GM18498 (cell line): ENCODE measurements at regions not wholly inside any gene's neighbourhood (a gene's known extent, or its start where the extent isn't known, plus 50 kb on each side); places are given as distances from the start of the nearest gene placed in this dataset.
"Not testable (repeated sequence)": the region's sequence is repeated elsewhere in the genome, so short reads cannot be mapped to it uniquely, and the experiment has no call there.

Experiments used
- ATAC-seq: cut with Tn5 transposase; IDR thresholded peaks from one replicate; pipeline ENCODE4 v1.9.1; 2021; ENCODE audit warnings: mild to moderate bottlenecking, moderate library complexity; ENCODE audit not compliant: unreplicated experiment

DNA sequence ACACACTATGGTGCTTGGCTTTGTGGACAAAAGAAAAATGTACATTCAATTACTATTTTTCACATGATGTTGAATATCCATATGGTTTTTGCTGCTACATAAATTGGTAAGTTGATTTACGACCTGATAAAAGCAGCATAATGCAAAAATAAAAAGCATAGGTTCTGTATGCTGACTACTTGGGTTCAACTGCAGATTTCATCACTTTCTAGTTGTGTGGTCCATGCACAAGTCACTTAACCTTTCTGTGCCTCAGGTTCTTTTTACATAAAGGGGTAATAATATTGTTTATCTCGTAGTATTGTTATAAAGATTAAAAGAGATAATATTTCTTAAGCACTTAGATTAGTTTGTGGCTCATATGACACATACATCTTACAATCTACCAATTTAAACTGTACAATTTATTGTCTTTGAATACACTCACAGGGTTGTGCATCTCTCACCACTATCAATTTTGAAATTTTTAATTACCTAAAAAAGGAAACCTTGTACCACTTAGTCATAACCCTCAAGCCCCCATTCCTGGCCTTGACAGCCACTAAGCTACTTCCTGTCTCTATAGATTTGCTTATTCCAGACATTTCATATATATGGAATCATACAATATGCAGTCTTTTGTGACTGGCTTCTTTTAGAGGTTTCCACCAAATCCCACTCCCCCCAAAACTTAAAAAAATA lies 1443.9 kb downstream of the SUCLG1 start:
- ATAC-seq: no peak

DNA sequence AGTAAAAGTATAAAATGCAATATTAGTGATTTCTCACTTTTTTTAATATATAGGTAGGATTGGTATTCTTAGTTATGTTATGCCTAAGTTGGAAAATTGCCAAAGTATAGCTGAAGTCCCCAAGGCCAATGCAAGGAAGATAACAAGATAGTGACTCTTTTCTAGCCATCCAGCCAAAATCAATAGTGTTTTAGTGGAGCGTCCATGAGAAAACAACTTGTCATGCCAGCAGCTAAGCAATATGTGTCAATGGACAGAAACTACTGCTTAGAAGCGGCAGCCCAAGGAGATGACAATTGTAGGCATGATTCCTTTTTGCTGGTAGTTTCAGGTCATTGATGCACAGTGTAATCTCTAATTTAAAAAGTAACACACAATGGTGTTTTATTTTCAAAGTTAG lies 1444.6 kb downstream of the SUCLG1 start:
- no peak for ATAC-seq

DNA sequence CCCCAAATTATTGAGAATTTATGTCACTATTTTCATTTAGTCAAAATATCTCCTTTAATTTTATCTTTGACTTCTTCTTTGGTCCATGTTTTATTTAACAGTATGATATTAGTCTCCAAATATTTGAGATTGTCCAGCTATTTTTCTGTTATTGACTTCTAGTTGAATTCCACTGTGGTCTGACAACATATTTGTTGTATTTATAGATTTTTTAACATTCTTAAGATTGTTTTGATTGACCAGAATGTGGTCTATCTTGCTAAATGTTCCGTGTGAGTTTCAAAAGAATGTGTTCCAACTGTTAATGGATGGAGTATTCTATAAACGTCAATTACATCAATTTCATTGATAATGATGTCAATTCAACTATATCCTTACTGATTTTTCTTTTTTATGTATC lies 1452.1 kb downstream of the SUCLG1 start:
- no peak for ATAC-seq

DNA sequence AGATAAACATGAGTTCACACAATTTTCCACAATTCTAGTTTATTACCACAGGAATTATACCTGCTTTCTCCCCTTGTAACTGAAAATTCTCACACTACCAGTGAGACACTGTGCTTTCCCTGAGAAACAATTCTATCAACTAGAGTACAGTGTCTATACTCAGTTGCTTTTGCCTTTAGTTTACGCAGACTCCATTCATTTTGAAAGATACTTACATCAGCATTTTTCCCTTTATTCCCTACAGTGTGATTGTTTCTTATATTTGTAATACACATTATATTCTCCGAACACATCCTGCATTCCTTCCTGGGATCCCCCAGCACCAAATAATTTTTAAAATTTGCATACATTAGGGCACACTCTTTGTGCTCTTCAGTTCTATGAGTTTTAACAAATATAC lies 1455.5 kb downstream of the SUCLG1 start:
- ATAC-seq: no peak

DNA sequence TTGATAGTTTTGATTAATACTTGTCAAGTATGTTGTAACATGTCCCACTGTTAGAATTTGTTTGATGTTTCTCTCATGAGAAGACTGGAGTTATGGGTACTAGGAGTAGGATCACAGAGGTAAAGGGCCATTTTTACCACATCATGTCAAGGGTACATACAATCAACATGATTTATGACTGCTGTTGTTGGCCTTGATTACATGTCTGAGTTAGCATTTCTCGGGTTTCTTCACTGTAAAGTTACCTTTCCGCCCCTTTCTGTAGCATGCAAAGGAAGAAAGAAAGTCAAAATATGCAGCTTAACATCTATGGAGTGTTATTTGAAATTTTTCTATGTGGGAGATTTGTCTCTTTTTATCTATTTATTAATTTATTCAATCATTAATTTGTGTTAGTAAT lies 1456.4 kb downstream of the SUCLG1 start:
- no peak for ATAC-seq

DNA sequence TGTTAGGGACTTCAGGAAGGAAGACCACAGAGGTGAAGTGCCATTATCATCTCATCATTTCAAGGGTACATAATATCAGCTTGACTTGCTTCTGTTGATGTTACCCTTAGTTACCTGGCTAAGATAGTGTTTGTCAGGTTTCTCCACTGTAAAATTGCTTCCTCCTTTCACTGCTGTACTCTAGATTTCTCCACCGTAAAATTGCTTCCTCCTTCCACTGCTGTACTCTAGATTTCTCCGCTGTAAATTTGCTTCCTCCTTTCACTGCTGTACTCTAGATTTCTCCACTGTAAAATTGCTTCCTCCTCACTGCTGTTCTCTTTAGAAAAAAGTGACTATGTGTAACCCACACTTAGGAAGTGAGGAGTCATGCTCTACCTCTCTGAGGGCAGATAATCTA lies 1460.3 kb downstream of the SUCLG1 start:
- ATAC-seq: no peak

DNA sequence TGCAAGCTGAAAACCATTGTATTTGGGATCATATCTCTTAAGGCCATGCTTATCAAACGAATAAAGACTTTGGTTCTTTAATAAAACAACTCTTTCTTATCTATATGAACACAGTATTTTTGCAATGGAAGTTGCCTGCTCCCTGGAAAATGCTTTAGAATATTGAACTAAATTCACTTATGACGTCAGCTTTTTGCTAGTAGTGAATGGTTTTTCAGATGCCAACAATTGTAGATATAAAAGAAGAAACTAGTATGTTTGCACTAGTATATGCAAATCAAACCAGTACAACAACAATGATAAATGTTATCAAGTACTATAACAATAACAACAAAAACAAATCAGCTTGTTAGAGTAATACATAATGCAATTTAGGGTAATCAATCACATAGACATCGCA lies 1462.9 kb downstream of the SUCLG1 start:
- ATAC-seq: no peak

DNA sequence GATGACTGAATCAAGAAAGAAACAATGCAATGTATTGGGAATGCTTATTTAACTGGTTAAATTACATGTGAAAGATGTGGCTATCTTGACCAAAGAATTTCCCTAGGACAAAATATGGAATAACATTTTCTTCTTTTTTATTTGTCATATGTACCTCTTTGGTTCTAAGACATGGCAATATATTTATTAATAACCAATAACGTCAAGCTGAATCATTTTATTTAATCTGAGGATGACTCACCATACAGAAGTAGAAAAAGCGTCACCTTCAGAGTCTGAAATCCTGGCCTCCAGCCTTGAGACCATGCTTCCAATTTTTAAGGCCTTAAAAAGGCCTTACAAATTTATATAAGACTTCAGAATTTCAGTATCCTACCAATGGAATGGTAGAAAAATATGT lies 1464.9 kb downstream of the SUCLG1 start:
- no peak for ATAC-seq

DNA sequence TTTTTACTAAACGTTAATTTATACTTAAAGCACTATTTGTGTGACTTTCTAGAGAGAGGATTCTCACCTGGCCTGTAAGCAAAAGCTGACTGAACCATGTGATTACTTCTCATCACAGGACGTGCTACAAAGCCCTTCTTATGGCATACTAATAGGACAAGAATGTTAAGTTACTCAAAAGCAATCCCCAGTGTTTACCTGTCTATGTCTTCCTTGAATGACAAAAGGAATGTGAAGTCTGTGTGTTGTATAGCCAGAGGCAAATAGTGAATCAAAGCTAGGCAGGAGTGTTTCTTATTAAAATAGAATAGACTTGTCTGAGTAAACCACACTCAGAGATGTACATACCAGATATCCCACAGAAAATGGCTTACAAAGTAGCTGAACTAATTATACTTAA lies 1465.5 kb downstream of the SUCLG1 start:
- ATAC-seq: no peak

DNA sequence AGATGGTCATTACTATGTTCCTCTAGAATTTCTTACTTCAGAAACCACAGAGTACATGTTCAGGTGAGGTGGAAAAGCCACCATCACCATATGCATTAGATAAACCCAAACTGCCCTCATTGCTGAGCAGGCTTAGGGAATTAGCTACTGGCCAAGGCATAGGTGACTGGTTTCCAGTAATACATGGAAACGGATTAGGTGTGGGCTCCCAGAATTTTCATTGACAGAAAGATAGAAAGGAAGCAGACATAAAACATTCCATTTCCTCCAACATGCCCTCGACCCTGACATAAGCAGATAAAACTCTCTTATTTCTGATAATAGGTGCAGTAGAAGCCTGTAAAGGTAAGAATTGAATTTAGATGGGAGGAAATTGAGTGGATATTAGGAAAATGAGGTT lies 1466.1 kb downstream of the SUCLG1 start:
- no peak for ATAC-seq

DNA sequence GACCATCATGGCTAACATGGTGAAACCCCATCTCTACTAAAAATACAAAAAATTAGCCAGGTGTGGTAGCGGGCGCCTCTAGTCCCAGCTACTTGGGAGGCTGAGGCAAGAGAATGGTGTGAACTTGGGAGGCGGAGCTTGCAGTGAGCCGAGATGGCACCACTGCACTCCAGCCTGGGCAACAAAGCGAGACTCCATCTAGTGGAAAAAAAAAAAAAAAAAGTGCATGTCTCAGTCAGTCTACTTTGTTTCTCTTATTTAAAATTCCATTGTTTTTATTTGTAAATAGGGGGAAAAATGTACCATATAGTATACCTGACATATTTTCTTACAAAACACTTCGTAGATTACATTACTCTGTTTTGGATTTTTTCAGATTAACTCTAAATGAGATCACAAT lies 1471.4 kb downstream of the SUCLG1 start:
- not testable (repeated sequence) for ATAC-seq

DNA sequence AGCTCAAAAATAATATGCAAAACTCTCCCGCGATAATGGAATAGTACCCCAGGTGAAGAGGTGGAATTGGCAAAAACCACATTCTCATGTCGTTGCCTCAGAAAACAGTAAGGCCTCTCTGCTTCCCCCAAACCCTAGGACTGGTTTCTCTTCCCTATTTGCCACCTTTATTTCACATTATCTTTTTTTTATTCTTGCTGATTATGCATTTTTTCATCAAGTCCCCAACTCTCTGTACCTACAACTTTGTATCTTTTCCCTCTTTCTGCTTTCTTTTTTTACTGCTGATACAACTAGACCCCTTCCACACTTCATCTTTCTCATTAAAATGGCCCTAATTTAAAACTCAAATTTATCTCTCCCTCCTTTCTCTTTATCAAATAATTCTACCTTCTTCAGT lies 1472.2 kb downstream of the SUCLG1 start:
- no peak for ATAC-seq

DNA sequence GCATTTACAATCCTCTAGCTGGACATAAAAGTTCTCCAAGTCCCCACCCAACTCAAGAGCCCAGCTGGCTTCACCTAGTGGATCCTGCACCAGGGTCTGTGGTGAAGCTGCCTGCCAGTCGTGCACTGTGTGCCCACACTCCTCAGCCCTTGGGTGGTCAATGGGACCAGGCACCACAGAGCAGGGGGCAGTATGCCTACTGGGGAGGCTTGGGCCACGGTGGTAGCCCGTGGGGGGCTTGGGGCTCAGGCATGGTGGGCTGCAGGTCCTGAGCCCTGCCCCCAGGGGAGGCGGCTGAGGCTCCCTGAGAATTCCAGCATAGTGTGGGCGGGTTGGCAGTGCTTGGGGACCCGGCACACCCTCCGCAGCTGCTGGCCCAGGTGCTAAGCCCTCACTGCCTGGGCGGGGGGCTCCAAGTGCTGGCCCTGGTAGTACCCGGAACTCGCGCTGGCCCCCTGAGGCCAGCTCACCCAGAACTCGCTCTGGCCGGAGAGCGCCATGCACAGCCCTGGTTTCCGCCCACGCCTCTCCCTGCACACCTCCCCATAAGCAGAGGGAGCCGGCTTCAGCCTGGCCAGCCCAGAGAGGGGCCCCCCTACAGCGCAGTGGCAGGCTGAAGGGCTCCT lies 1473.4 kb downstream of the SUCLG1 start:
- ATAC-seq: no peak

DNA sequence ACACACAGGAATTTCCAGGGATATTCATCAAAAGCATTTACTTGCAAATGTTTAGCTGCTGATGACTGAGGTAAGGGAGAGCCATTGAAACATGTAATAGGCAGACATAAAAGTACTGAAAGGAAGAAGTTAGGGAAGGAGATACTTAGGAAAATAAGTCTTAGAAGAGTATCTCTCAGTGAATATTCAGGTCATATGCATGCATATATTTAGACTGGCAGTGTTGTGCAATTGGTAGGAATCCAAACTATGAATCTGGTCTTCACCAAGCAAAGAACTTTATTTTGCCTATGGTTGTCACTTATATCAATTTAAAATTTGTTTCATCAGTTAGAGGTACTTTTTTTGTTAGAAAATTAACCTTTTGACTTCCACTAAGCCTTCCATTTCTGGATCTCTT lies 1490.7 kb downstream of the SUCLG1 start:
- ATAC-seq: no peak

DNA sequence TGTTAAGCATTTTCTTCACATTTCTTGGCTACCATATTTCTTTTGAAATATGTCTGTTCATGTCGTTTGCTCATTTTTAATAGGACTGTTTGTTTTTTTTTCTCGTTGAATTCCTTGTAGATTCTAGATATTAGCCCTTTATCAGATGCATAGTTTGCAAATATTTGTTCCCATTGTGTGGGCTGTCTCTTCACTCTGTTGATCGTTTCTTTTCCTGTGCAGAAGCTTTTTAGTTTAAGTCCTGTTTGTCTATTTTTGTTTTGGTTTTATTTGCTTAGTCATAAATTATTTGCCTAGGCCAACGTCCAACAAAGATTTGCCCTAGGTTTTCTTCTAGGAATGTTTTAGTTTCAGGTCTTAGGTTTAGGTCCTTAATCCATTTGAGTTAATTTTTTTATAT lies 1494.7 kb downstream of the SUCLG1 start:
- no peak for ATAC-seq

DNA sequence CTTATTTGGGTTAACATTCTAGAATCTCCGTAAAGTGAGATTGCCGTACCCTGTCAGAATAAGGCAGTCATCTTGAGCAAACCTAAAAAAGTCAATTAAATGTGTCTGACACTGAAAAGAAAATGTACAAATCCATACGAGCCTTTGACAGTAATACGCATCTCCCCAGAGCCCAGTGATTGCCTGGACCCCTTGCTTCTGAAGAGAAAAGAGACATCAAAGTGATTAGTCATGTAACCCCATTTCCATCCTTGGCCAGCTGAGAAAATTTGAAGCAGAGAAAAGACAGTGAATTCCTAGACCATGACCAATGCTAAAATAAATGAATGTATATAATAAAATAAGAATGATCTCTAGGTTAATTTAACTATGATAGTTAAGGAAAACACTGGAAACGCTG lies 1499.4 kb downstream of the SUCLG1 start:
- no peak for ATAC-seq

DNA sequence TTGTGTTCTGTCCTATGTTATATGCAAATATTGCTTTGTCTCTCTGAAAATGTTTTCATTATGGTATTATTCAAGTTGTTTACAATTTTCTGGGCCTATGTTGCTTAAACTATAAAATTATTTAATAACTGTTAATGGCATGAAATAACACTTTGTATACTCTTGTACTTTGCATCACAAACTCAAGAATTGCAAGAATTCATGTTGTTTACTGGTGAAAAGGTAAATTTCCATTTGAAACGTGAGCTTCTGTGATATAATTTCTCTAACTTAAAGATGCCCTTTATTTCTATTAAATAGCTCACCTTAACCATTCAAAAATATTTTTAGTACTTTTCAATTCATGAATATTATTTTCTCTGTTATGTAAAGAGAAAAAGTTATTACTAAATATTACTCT lies 1504.2 kb downstream of the SUCLG1 start:
- ATAC-seq: no peak

DNA sequence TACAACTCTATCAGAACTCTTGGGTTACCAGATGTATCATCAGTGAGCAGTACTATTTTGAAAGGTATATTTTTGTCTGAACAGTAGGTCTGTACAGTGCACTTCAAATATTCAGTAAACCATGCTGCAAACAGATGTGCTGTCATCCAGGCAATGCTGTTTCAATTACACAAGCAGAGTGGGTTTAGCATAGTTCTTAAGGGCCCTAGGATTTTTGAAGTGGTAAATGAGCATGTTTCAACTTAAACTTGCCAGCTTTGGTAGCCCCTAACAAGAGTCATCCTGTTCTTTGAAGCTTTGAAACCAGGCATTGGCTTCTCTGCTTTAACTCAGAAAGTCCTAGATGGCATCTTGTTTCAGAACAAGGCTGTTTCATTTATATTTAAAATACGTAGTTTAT lies 1519.9 kb downstream of the SUCLG1 start:
- ATAC-seq: no peak

DNA sequence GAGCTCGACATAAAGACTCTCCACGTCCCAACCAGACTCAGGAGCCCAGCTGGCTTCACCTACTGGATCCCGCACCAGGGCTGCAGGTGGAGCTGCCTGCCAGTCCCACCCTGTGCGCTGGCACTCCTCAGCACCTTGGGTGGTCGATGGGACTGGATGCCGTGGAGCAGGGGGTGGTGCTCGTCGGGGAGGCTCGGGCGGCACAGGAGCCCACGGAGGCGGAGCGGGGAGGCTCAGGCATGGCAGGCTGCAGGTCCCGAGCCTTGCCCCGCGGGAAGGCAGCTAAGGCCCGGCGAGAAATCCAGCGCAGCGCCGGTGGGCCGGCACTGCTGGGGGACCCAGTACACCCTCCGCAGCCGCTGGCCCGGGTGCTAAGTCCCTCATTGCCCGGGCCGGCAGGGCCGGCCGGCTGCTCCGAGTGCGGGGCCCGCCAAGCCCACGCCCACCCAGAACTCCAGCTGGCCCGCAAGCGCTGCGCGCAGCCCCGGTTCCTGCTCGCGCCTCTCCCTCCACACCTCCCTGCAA lies 1520.7 kb downstream of the SUCLG1 start:
- ATAC-seq: not testable (repeated sequence)

DNA sequence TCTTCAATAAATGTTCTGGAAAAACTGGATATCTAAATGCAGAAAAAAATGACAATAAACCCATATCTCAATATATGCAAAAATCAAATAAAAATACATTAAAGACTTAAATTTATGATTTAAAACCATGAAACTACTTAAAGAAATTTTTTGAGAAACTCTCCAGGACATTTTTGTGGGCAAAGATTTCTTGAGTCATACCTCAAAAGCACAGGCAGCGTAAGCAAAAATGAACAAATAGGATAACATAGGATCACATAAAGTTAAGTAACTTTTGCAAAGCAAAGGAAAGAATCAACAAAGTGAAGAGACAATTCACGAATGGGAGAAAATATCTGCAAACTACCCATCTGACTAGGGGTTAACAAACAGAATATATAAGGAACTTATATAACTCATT lies 1545.5 kb downstream of the SUCLG1 start:
- ATAC-seq: no peak

DNA sequence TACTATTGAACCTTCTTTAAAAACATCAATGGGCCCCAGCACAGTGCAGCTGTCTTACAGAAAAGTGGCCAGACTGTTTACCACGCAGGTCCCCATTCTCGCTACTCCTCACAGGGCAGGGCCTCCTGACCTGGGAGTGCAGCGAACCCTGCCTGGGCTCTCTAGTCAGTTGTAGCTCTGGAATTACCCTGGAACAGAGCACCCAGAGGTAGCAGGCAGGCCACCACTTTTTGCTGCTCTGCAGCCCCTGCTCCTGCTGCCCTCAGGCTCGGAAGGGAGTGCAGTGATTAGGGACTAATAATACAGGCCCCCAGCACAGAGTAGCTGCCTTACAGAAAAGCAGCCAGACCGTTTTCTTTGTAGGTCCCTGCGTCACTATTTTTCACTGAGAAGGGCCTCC lies 1563.0 kb downstream of the SUCLG1 start:
- ATAC-seq: no peak

DNA sequence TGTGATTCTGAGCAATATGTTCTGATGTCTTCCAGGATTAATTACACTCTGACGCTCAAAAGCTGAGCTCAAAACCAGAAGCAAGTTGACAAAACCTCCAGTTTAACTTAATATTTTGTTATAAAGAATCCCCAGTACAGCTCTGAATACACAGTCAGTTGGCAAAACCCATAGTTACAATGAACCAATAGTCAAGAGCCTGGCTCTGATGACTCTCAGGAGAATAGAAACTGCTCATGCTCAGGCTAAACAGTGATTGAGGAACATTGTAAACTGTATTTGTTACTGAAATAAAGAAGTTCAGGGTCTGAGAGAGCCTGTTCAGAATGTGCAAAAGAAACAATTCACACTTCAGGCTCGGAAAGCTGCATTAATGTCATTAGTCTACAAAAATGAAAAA lies 1565.9 kb downstream of the SUCLG1 start:
- no peak for ATAC-seq

DNA sequence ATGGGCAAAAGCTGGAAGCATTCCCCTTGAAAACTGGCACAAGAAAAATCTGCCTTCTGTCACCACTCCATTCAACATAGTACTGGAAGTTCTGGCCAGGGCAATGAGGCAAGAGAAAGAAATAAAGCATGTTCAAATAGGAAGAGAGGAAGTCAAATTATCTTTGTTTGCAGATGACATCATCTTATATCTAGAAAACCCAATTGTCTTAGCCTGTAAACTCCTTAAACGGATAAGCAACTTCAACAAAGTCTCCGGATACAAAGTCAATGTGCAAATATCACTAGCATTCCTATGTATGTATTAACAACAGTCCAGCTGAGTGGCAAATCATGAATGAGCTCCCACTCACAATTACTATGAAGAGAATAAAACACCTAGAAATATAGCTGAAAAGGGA lies 1579.3 kb downstream of the SUCLG1 start:
- ATAC-seq: no peak
